HCT116 (cell line): ENCODE measurements at regions not wholly inside any gene's neighbourhood (a gene's known extent, or its start where the extent isn't known, plus 50 kb on each side); places are given as distances from the start of the nearest gene placed in this dataset.

Experiments used
- ATAC-seq: fragments of 200-7000 bp; cut with Tn5 transposase; 2 replicates; pipeline ENCODE4 v1.9.1; 2020; ENCODE audit warnings: mild to moderate bottlenecking, moderate library complexity
- BruUV-seq: library from RNA; stranded (reverse); fragments of 400-500 nt; replicated peaks from 2 replicates; lab custom pipeline; 2021; lab: Mats Ljungman, UMichigan
- CTCF ChIA-PET: fragments of 300-600 bp; sonication (Branson Sonifier 250); formaldehyde crosslinking; loops from one replicate; lab custom pipeline; 2021; ENCODE audit warnings: antibody characterized with exemption; lab: Charles Lee
- POLR2A ChIA-PET: fragments of 300-600, 350-600 bp; sonication (Branson Sonifier 250); formaldehyde crosslinking; loops from one replicate; lab custom pipeline; 2021; ENCODE audit warnings: antibody characterized with exemption; lab: Charles Lee
- RAD21 ChIA-PET, 2 experiments: fragments of 300-600 bp; sonication (Branson Sonifier 250); formaldehyde crosslinking; loops; one replicate each; lab custom pipeline; 2023; ENCODE audit warnings: low total read pairs in 2 of 2; ENCODE audit not compliant: uncharacterized antibody in 2 of 2, unreplicated experiment in 2 of 2, low non-redundant PET in 1 of 2; lab: Charles Lee
- DNase-seq: peaks from one replicate; pipeline ENCODE4 v3.0.0-alpha.2; 2010; ENCODE audit warnings: low read depth, low spot score
- H2AFZ ChIP-seq: fragments of 200-600 bp; shearing (Covaris generic), sonication (generic); 2 replicates; pipeline ENCODE4 v1.6.1; 2017; ENCODE audit warnings: low read depth, mixed run types, mixed read lengths, antibody characterized with exemption, low read length; ENCODE audit not compliant: poor library complexity, severe bottlenecking
- H3K27ac ChIP-seq: 2 replicates; pipeline ENCODE4 v1.5.1; 2012; ENCODE audit warnings: low read depth, low read length
- H3K27me3 ChIP-seq: fragments of 200-600 bp; sonication (generic); 2 replicates; pipeline ENCODE4 v1.6.1; 2016; ENCODE audit warnings: mixed run types, low read length, mixed read lengths; ENCODE audit not compliant: insufficient read depth
- H3K36me3 ChIP-seq, 2 experiments: fragments of 200-500 bp in 1 of 2; fragments of 200-600 bp in 1 of 2; sonication (Bioruptor generic) in 1 of 2; sonication (generic) in 1 of 2; 2 replicates each; pipeline versions ENCODE4 v1.5.1 to v1.6.1; 2014 to 2016; ENCODE audit warnings: low read length in 2 of 2, inconsistent platforms in 1 of 2, mixed read lengths in 1 of 2, mixed run types in 1 of 2; ENCODE audit not compliant: insufficient read depth in 2 of 2, control insufficient read depth in 1 of 2
- H3K4me1 ChIP-seq, 2 experiments: fragments of 200-600 bp in 1 of 2; sonication (generic) in 1 of 2; 2 replicates each; pipeline versions ENCODE4 v1.5.1 to v1.6.1; 2012 to 2017; ENCODE audit warnings: low read length in 2 of 2, inconsistent platforms in 1 of 2, mild to moderate bottlenecking in 1 of 2, mixed read lengths in 1 of 2, mixed run types in 1 of 2, moderate library complexity in 1 of 2; ENCODE audit not compliant: insufficient read depth in 2 of 2, control insufficient read depth in 1 of 2
- H3K4me2 ChIP-seq: fragments of 200-600 bp; sonication (generic); 2 replicates; pipeline ENCODE4 v1.6.1; 2017; ENCODE audit warnings: mixed run types, low read length, mixed read lengths
- H3K4me3 ChIP-seq, 2 experiments: fragments of 200-600 bp in 1 of 2; sonication (generic) in 1 of 2; replicated peaks in 1 of 2; 2 replicates each; pipeline ENCODE4 v1.5.1; 2011 to 2016; ENCODE audit warnings: low read length in 2 of 2, control low read depth in 1 of 2, low read depth in 1 of 2, mild to moderate bottlenecking in 1 of 2, mixed read lengths in 1 of 2, mixed run types in 1 of 2
- H3K79me2 ChIP-seq: fragments of 200-600 bp; sonication (generic); 2 replicates; pipeline ENCODE4 v1.6.1; 2017; ENCODE audit warnings: mild to moderate bottlenecking, mixed run types, low read length, moderate library complexity, mixed read lengths; ENCODE audit not compliant: insufficient read depth
- H3K9ac ChIP-seq: fragments of 200-600 bp; sonication (generic); 2 replicates; pipeline ENCODE4 v1.6.1; 2016; ENCODE audit warnings: low read length, mixed read lengths
- H3K9me2 ChIP-seq: fragments of 200-600 bp; sonication (generic), shearing (Covaris generic); 2 replicates; pipeline ENCODE4 v1.6.1; 2017; ENCODE audit warnings: mixed run types, mild to moderate bottlenecking, moderate library complexity; ENCODE audit not compliant: insufficient read depth
- H3K9me3 ChIP-seq, 2 experiments: fragments of 200-500 bp in 1 of 2; fragments of 200-600 bp in 1 of 2; sonication (Bioruptor generic) in 1 of 2; sonication (generic) in 1 of 2; 2 replicates each; pipeline ENCODE4 v1.6.1; 2014 to 2017; ENCODE audit warnings: low read length in 2 of 2, mixed read lengths in 2 of 2, inconsistent platforms in 1 of 2, low read depth in 1 of 2, mild to moderate bottlenecking in 1 of 2, mixed run types in 1 of 2, moderate library complexity in 1 of 2; ENCODE audit not compliant: control insufficient read depth in 1 of 2, insufficient read depth in 1 of 2
- H4K20me1 ChIP-seq: fragments of 200-600 bp; sonication (generic), shearing (Covaris generic); 2 replicates; pipeline ENCODE4 v1.6.1; 2017; ENCODE audit warnings: mixed run types, mild to moderate bottlenecking, moderate library complexity; ENCODE audit not compliant: insufficient read depth
- CEBPB ChIP-seq: IDR thresholded peaks from 2 replicates; pipeline ENCODE4 v1.6.1; 2012; ENCODE audit warnings: low read depth
- EZH2phosphoT487 ChIP-seq: fragments of 200-600 bp; IDR thresholded peaks from 2 replicates; pipeline ENCODE4 v1.6.1; 2018; ENCODE audit warnings: antibody characterized with exemption, borderline replicate concordance
- POLR2AphosphoS5 ChIP-seq: IDR thresholded peaks from 2 replicates; pipeline ENCODE4 v1.6.1; 2011; ENCODE audit warnings: mild to moderate bottlenecking, low read depth, low read length, moderate library complexity
- RAD21 ChIP-seq: IDR thresholded peaks from 2 replicates; pipeline ENCODE4 v1.6.1; 2012; ENCODE audit warnings: low read depth, mild to moderate bottlenecking
- SP1 ChIP-seq: IDR thresholded peaks from 2 replicates; pipeline ENCODE4 v1.6.1; 2012; ENCODE audit warnings: low read depth
- TCF7L2 ChIP-seq: IDR thresholded peaks from 2 replicates; pipeline ENCODE4 v1.7.0; 2011; ENCODE audit warnings: borderline replicate concordance, inconsistent platforms; ENCODE audit not compliant: insufficient read depth, insufficient read length; ENCODE audit errors: extremely low read depth
- ZFX ChIP-seq: fragments of 450-650 bp; IDR thresholded peaks from 2 replicates; pipeline ENCODE4 v1.6.1; 2017
- intact Hi-C: fragments of 100-400 bp; cut with micrococcal nuclease; formaldehyde crosslinking; loops from 2 replicates; pipeline ENCODE4 v1.10.0; 2022
- TF ChIP-seq, protein P1 (sequence below), 3 experiments: fragments of 200-600 bp in 1 of 3; sonication (generic) in 1 of 3; IDR thresholded peaks in 2 of 3; conservative IDR thresholded peaks in 1 of 3; 2 replicates each; pipeline ENCODE4 v1.5.1; 2012 to 2017; ENCODE audit warnings: low read depth in 2 of 3, low read length in 2 of 3, antibody characterized with exemption in 1 of 3, borderline replicate concordance in 1 of 3, control low read depth in 1 of 3, mild to moderate bottlenecking in 1 of 3, mixed read lengths in 1 of 3, mixed run types in 1 of 3, moderate library complexity in 1 of 3; ENCODE audit not compliant: insufficient read depth in 1 of 3

DNA sequence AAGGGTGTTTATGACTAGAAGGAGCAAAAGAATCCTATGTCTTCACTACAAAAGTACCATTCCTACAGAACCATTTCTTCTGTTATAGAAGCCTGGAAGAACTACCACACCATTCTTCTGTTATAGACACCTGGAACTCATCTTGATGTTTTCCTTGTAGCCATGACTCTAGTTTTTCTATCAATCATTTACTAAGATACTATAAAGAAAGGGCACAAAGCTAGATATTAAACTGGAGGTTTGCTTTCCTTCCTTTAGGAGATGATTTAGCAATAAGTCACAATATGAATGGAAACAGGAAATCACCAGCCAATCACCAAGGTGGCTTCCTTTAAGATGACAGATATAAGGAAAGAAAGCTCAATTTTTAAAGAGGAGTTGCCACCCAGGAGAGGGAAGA lies 100.3 kb upstream of the NEUROD1 start:
- RAD21 ChIA-PET: no interaction called here
- Histone ChIP-seq H3K4me2 (peak overlapping the region; percentile 59), H3K4me1 (peaks cover 91 to 99% of the 10 kb centered on the region in 2 experiments), H3K9me2 (no peaks in the 10 kb centered on the region), H3K4me3 (no peak overlapping the region), H3K79me2 (0 out of 2 replicates have a peak, but pooled peaks cover 10% of the 10 kb centered on the region), H2AFZ (no peak overlapping the region), H3K27me3 (no peaks in the 10 kb centered on the region), H4K20me1 (no peaks in the 10 kb centered on the region), H3K9ac (peak overlapping the region; percentile 64), H3K36me3 (no peaks in the 10 kb centered on the region), H3K9me3 (no peaks in the 10 kb centered on the region), H3K27ac (peak overlapping the region; percentile 92)
- POLR2A ChIA-PET: interaction anchor here (0.8 to 3.8 kb wide), 11 partner anchors 8 to 122 kb away, joined by 3 to 18 read pairs (median 4); partner anchors contain the start of gene ITPRID2
- CTCF ChIA-PET: interaction anchor here (1.1 to 1.5 kb wide), 4 partner anchors 9 to 38 kb away, joined by 3 to 7 read pairs (median 4); no protein-coding TSS in a partner anchor
- DNase-seq: no peak
- no TSS peak for BruUV-seq
- intact Hi-C loops: loop anchor here (5.0 kb wide), 1 partner anchor 172 kb away; no protein-coding TSS in a partner anchor
- TF ChIP-seq TCF7L2: no peak
- no peak for TF ChIP-seq POLR2AphosphoS5
- TF ChIP-seq SP1: peak; percentile 47; the same call in 1 of the 2 replicates
- no peak for TF ChIP-seq EZH2phosphoT487
- TF ChIP-seq RAD21: no peak
- ATAC-seq: no peak

DNA sequence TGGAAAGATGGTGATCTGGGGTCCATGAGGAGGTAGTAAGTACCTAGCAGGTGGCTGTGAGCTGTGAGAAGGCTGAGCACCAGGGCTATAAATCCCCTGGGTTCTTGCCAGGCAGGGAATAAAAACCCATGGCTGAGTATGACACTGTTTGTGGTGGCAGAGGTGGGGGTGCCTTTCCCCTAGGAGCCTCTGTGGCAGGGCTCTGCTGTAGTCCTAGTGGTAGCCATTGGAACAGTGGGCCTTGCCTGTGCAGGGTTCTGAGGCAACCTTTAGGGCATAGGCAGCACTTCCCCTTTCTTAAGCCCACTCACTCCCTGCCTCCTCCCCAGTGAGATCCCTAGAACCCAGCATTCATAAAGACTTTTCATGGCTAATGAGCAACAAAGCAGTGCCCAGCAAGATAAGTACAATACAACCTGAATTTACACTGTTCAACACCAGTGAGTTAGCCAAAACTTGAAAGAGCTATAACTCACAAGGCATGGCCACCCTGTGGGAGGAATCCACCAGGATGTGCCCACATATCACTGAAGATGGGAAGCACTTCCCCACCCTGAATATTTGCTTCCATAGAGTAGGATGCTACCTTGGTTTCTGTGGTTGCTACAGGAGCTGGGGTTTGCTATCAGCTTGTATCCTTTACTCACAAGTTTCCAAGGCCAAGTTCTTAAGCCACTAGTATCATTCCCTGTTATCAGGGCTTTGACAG lies 100.9 kb upstream of the NEUROD1 start:
- H3K4me1 ChIP-seq: peaks cover 91 to 100% of the 10 kb centered on the region in 2 experiments
- CTCF ChIA-PET: interaction anchor here (1.1 to 1.5 kb wide), 4 partner anchors 10 to 38 kb away, joined by 3 to 7 read pairs (median 4); no protein-coding TSS in a partner anchor
- TF ChIP-seq CEBPB: no peak
- 0 out of 2 replicates have a peak, but pooled peaks have one; percentile 29 for TF ChIP-seq ZFX
- TF ChIP-seq, protein P1, sequence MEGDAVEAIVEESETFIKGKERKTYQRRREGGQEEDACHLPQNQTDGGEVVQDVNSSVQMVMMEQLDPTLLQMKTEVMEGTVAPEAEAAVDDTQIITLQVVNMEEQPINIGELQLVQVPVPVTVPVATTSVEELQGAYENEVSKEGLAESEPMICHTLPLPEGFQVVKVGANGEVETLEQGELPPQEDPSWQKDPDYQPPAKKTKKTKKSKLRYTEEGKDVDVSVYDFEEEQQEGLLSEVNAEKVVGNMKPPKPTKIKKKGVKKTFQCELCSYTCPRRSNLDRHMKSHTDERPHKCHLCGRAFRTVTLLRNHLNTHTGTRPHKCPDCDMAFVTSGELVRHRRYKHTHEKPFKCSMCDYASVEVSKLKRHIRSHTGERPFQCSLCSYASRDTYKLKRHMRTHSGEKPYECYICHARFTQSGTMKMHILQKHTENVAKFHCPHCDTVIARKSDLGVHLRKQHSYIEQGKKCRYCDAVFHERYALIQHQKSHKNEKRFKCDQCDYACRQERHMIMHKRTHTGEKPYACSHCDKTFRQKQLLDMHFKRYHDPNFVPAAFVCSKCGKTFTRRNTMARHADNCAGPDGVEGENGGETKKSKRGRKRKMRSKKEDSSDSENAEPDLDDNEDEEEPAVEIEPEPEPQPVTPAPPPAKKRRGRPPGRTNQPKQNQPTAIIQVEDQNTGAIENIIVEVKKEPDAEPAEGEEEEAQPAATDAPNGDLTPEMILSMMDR (IDR thresholded peaks at IDR 0.05 in 2 of 3, conservative IDR thresholded peaks at IDR 0.05 in 1 of 3; ENCODE audit: borderline replicate concordance in 1 of 3, insufficient read depth in 1 of 3, low read depth in 2 of 3, low read length in 2 of 3): peak in 1 of 3 experiments; percentile 40; a peak in 2 of 6 replicates
- no peak for TF ChIP-seq TCF7L2
- no peak for DNase-seq
- RAD21 ChIA-PET: no interaction called here
- no peak; the same call in 1 of the 2 replicates for ATAC-seq
- no peak overlapping the region for H3K4me3 ChIP-seq
- POLR2A ChIA-PET: interaction anchor here (0.9 to 1.7 kb wide), 8 partner anchors 9 to 122 kb away, joined by 3 to 6 read pairs (median 4); no protein-coding TSS in a partner anchor
- H3K36me3 ChIP-seq: no peaks in the 10 kb centered on the region
- peak overlapping the region; percentile 59 for H3K4me2 ChIP-seq
- H3K27me3 ChIP-seq: no peaks in the 10 kb centered on the region
- no peak overlapping the region for H2AFZ ChIP-seq
- H3K79me2 ChIP-seq: 0 out of 2 replicates have a peak, but pooled peaks cover 10% of the 10 kb centered on the region
- H3K9ac ChIP-seq: peak overlapping the region; percentile 64
- H3K9me3 ChIP-seq: no peaks in the 10 kb centered on the region
- no peaks in the 10 kb centered on the region for H4K20me1 ChIP-seq
- BruUV-seq: no TSS peak
- H3K9me2 ChIP-seq: no peaks in the 10 kb centered on the region
- H3K27ac ChIP-seq: peak overlapping the region; percentile 92
- intact Hi-C loops: loop anchor here (5.0 kb wide), 1 partner anchor 171 kb away; no protein-coding TSS in a partner anchor
